ENCODE measurements at regions not wholly inside any gene's neighbourhood (a gene's known extent, or its start where the extent isn't known, plus 50 kb on each side); places are given as distances from the start of the nearest gene placed in this dataset.

GRCh38 chr1:70503358-70503757 lies 92.3 kb downstream of the CTH start:
- no peak for TF ChIP-seq CBX2 (IDR thresholded peaks at IDR 0.05; ENCODE audit: insufficient read depth, low read length, poor library complexity, severe bottlenecking)
- no peak for TF ChIP-seq ID3 (CRISPR knock-in tag; IDR thresholded peaks at IDR 0.05)
- TF ChIP-seq ID3 (tag; IDR thresholded peaks at IDR 0.05) = no peak
- no peak for TF ChIP-seq ASH1L (IDR thresholded peaks at IDR 0.05; ENCODE audit: borderline replicate concordance, low read depth, partially characterized antibody)
- TF ChIP-seq FOXA1 (IDR thresholded peaks at IDR 0.05; ENCODE audit: borderline replicate concordance) = no peak
- TF ChIP-seq HDAC3 (IDR thresholded peaks at IDR 0.05; ENCODE audit: borderline replicate concordance, partially characterized antibody) = no peak
- Histone ChIP-seq H3K4me3 (no peak overlapping the region), H2AFZ (ENCODE audit: low read depth, low read length) (no peak overlapping the region), H3K9me1 (ENCODE audit: control insufficient read depth, insufficient read depth, low read length) (no peaks in the 10 kb centered on the region), H3K4me1 (replicated peaks in 1 of 2; ENCODE audit: control insufficient read depth in 2 of 2, insufficient read depth in 2 of 2, low read length in 2 of 2) (no peaks in the 10 kb centered on the region), H4K20me1 (replicated peaks; ENCODE audit: control insufficient read depth, insufficient read depth, low read length) (no peaks in the 10 kb centered on the region), H3K27ac (ENCODE audit: extremely low read depth, low read depth, low read length) (no peak overlapping the region), H3K9me3 (replicated peaks; ENCODE audit: control insufficient read depth, insufficient read depth, low read depth, low read length) (no peaks in the 10 kb centered on the region), H3K4me2 (ENCODE audit: insufficient read depth, low read length) (no peak overlapping the region), H3K36me3 (ENCODE audit: control insufficient read depth, insufficient read depth, low read length) (no peaks in the 10 kb centered on the region), H3K27me3 (ENCODE audit: control insufficient read depth in 2 of 2, insufficient read depth in 2 of 2, low read length in 2 of 2) (no peaks in the 10 kb centered on the region; a peak in 1 of 5 replicates), H3K79me2 (ENCODE audit: control insufficient read depth, insufficient read depth, low read length) (no peaks in the 10 kb centered on the region), H3K9ac (ENCODE audit: insufficient read depth in 1 of 2, low read depth in 2 of 2, low read length in 2 of 2) (no peak overlapping the region)
- no peak for ATAC-seq
- WGBS (ENCODE audit: insufficient coverage, low coverage, missing lambda C conversion rate) = 16% methylated on average over 1 of the region's 1 CpG
- BruUV-seq (replicated peaks) = no TSS peak
- FAIRE-seq = no peak
- in situ Hi-C loops (cut with MboI) (no loop called here), intact Hi-C loops (cut with micrococcal nuclease) (no loop called here)
- CTCF ChIA-PET (ENCODE audit: low intra/inter-chr PET ratio) = no interaction called here
- POLR2A ChIA-PET = no interaction called here
- no peak for DNase-seq (ENCODE audit: extremely low read depth in 1 of 4, low spot score in 3 of 4)

Data from K562 (cell line).